Hepatocyte (in vitro differentiated cells): ENCODE measurements at regions not wholly inside any gene's neighbourhood (a gene's known extent, or its start where the extent isn't known, plus 50 kb on each side); places are given as distances from the start of the nearest gene placed in this dataset.
A peak's percentile ranks its signal among the peaks of the same experiment; 100 is the strongest.

Source experiments
- DNase-seq: peaks from one replicate; pipeline ENCODE4 v3.0.0-alpha.2; 2016; ENCODE audit warnings: low spot score
- H2AFZ ChIP-seq: fragments of 200-600 bp; sonication (generic); 2 replicates; pipeline ENCODE4 v1.6.0; 2016; ENCODE audit warnings: antibody characterized with exemption, mild to moderate bottlenecking
- H3K27ac ChIP-seq: fragments of 200-600 bp; sonication (generic); 2 replicates; pipeline ENCODE4 v1.5.1; 2016; ENCODE audit warnings: mild to moderate bottlenecking
- H3K27me3 ChIP-seq: fragments of 200-600 bp; sonication (generic); 2 replicates; pipeline ENCODE4 v1.6.1; 2016
- H3K36me3 ChIP-seq: fragments of 200-600 bp; sonication (generic); replicated peaks from 2 replicates; pipeline ENCODE4 v1.5.1; 2016; ENCODE audit warnings: low read depth; ENCODE audit not compliant: insufficient read depth
- H3K4me1 ChIP-seq: fragments of 200-600 bp; sonication (generic); 2 replicates; pipeline ENCODE4 v1.5.1; 2016; ENCODE audit warnings: mild to moderate bottlenecking, moderate library complexity; ENCODE audit not compliant: insufficient read depth
- H3K4me2 ChIP-seq: fragments of 200-600 bp; sonication (generic); 2 replicates; pipeline ENCODE4 v1.6.0; 2016
- H3K4me3 ChIP-seq: fragments of 200-600 bp; sonication (generic); 2 replicates; pipeline ENCODE4 v1.5.1; 2016; ENCODE audit warnings: mild to moderate bottlenecking
- H3K79me2 ChIP-seq: fragments of 200-600 bp; sonication (generic); 2 replicates; pipeline ENCODE4 v1.6.0; 2017; ENCODE audit warnings: mild to moderate bottlenecking
- H3K9me2 ChIP-seq: fragments of 200-600 bp; sonication (generic); replicated peaks from 2 replicates; pipeline ENCODE4 v1.6.0; 2017; ENCODE audit warnings: mild to moderate bottlenecking; ENCODE audit not compliant: insufficient read depth
- H3K9me3 ChIP-seq: fragments of 200-600 bp; sonication (generic); 2 replicates; pipeline ENCODE4 v1.5.1; 2016; ENCODE audit warnings: low read depth, mild to moderate bottlenecking
- H4K20me1 ChIP-seq: fragments of 200-600 bp; sonication (generic); 2 replicates; pipeline ENCODE4 v1.6.0; 2016; ENCODE audit warnings: mild to moderate bottlenecking; ENCODE audit not compliant: insufficient read depth, poor library complexity, severe bottlenecking
- CTCF ChIP-seq: fragments of 200-600 bp; sonication (generic); IDR thresholded peaks from 2 replicates; pipeline ENCODE4 v1.5.1; 2016; ENCODE audit warnings: antibody characterized with exemption, mild to moderate bottlenecking; ENCODE audit not compliant: poor library complexity
- EZH2 ChIP-seq: fragments of 200-600 bp; sonication (generic); IDR thresholded peaks from 2 replicates; pipeline ENCODE4 v1.6.1; 2016; ENCODE audit warnings: antibody characterized with exemption, mild to moderate bottlenecking, borderline replicate concordance
- EZH2phosphoT487 ChIP-seq: fragments of 200-600 bp; sonication (generic); IDR thresholded peaks from one replicate; pipeline ENCODE4 v1.6.1; 2018; ENCODE audit warnings: antibody characterized with exemption, mild to moderate bottlenecking, low read depth, moderate library complexity; ENCODE audit not compliant: unreplicated experiment, severe bottlenecking
- WGBS: methylation state at CpG from one replicate; pipeline ENCODE4 v1.1.6; 2016; ENCODE audit warnings: low lambda C conversion rate; ENCODE audit errors: missing lambda C conversion rate; 5-methylcytosine and 5-hydroxymethylcytosine counted together

- peak overlapping the region; percentile 67 for H3K4me2 ChIP-seq
Measured at GRCh38 chr18:76592981-76593381, 97.9 kb upstream of the ZNF516 start.

DNA sequence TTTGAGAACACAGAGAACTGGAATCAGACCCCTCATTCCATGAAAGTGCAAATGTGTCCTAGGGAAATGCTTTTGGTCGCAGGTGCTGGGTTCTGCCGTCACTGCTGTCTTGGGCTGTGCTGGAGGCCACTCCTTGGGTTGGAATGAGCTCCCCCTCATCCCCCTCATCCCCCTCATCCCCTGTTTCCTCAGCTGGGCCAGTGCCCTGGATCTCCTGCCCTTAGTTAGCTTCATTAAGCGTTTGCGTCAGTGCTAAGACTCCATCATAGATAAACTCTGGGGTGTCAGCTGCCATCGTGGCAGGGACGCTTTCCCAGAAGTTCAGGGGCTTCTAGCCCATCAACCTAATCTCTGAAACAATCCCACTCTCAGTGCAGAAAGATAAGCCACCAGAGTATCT is 97.1 kb upstream of the ZNF516 start:
- Histone ChIP-seq H3K4me3 (no peak overlapping the region), H3K79me2 (no peaks in the 10 kb centered on the region), H3K36me3 (no peaks in the 10 kb centered on the region), H3K9me3 (no peaks in the 10 kb centered on the region), H3K27ac (no peak overlapping the region), H3K4me1 (peaks cover 10% of the 10 kb centered on the region), H2AFZ (no peak overlapping the region), H4K20me1 (no peaks in the 10 kb centered on the region), H3K9me2 (no peaks in the 10 kb centered on the region), H3K27me3 (no peaks in the 10 kb centered on the region), H3K4me2 (no peak overlapping the region)
- DNase-seq, result no peak
- TF ChIP-seq EZH2phosphoT487, result no peak
- TF ChIP-seq CTCF, result no peak
- no peak for TF ChIP-seq EZH2
- WGBS, result 54% methylated on average over 6 of the region's 6 CpGs

More at GRCh38 chr18:76592981-76593381, 97.9 kb upstream of the ZNF516 start:
- peaks cover 10% of the 10 kb centered on the region for H3K4me1 ChIP-seq
- TF ChIP-seq EZH2phosphoT487, result no peak
- no peak for TF ChIP-seq CTCF
- TF ChIP-seq EZH2, result no peak
- H3K79me2 ChIP-seq, result no peaks in the 10 kb centered on the region
- no peaks in the 10 kb centered on the region for H3K9me2 ChIP-seq
- no peaks in the 10 kb centered on the region for H4K20me1 ChIP-seq
- peak overlapping the region; percentile 37 for H2AFZ ChIP-seq
- no peak overlapping the region for H3K27ac ChIP-seq
- WGBS, result 10% methylated on average over 10 of the region's 10 CpGs
- DNase-seq, result peak; percentile 47
- no peaks in the 10 kb centered on the region for H3K36me3 ChIP-seq
- no peak overlapping the region for H3K4me3 ChIP-seq
- no peaks in the 10 kb centered on the region for H3K9me3 ChIP-seq
- no peaks in the 10 kb centered on the region for H3K27me3 ChIP-seq

DNA sequence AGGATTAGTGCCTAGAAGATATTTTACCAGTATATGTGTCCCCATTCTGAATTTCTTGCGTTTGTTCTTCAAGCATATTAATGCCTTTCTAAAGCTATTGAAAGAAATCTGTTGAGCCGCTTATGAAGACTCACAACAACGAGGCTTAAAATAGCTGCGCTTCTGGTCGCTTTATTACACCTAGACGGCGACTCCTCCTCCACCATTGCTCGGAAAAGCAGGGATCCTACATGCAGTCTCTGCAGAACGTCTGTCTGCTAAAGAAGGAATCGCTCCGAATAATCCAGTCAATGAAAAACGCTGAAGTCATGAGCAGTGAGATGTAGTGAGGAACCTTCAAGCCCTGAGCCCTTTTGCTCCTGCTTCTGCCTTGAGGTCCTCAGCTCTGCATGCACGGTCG is 94.8 kb upstream of the ZNF516 start:
- no peaks in the 10 kb centered on the region for H4K20me1 ChIP-seq
- no peak overlapping the region for H2AFZ ChIP-seq
- no peaks in the 10 kb centered on the region for H3K9me3 ChIP-seq
- no peak overlapping the region for H3K4me3 ChIP-seq
- H3K79me2 ChIP-seq, result no peaks in the 10 kb centered on the region
- DNase-seq, result no peak
- TF ChIP-seq EZH2phosphoT487 (no peak), EZH2 (no peak), CTCF (no peak)
- H3K4me1 ChIP-seq, result peaks cover 10% of the 10 kb centered on the region
- H3K27me3 ChIP-seq, result no peaks in the 10 kb centered on the region
- no peaks in the 10 kb centered on the region for H3K36me3 ChIP-seq
- whole genome bisulfite sequencing, result 79% methylated on average over 14 of the region's 14 CpGs
- H3K4me2 ChIP-seq, result no peak overlapping the region
- H3K9me2 ChIP-seq, result no peaks in the 10 kb centered on the region
- H3K27ac ChIP-seq, result no peak overlapping the region

GRCh38 chr18:76589316-76589715 is 94.3 kb upstream of the ZNF516 start:
- Histone ChIP-seq H2AFZ (peak overlapping the region; percentile 85), H3K27ac (peak overlapping the region; percentile 32), H3K27me3 (no peaks in the 10 kb centered on the region), H3K9me3 (no peaks in the 10 kb centered on the region), H3K4me2 (peak overlapping the region; percentile 76), H3K4me1 (peaks cover 10% of the 10 kb centered on the region), H3K79me2 (no peaks in the 10 kb centered on the region), H3K9me2 (no peaks in the 10 kb centered on the region), H4K20me1 (no peaks in the 10 kb centered on the region), H3K4me3 (no peak overlapping the region), H3K36me3 (no peaks in the 10 kb centered on the region)
- TF ChIP-seq EZH2 (no peak), CTCF (no peak), EZH2phosphoT487 (no peak)
- no peak for DNase-seq
- WGBS, result 55% methylated on average over 1 of the region's 1 CpG
